Effector CD8-positive, alpha-beta T cell (primary cell): ENCODE measurements at regions not wholly inside any gene's neighbourhood (a gene's known extent, or its start where the extent isn't known, plus 50 kb on each side); places are given as distances from the start of the nearest gene placed in this dataset.
"Not testable (repeated sequence)": the region's sequence is repeated elsewhere in the genome, so short reads cannot be mapped to it uniquely, and the experiment has no call there.

Experiments used
- DNase-seq: peaks from one replicate; lab custom pipeline; 2025; lab: John Stamatoyannopoulos, UW

GRCh38 chr3:94596887-94597566 is 534.2 kb downstream of the NSUN3 start:
- DNase-seq = no peak

GRCh38 chr3:94607778-94608177 is 544.9 kb downstream of the NSUN3 start:
- DNase-seq = no peak

- DNase-seq = no peak
These were observed 547.0 kb downstream of the NSUN3 start for GRCh38 chr3:94609908-94610307.

- no peak for DNase-seq
These were observed 548.7 kb downstream of the NSUN3 start for GRCh38 chr3:94611596-94611995.

- DNase-seq = no peak
These were observed 549.8 kb downstream of the NSUN3 start for GRCh38 chr3:94612631-94613030.

GRCh38 chr3:94614192-94614591 is 551.3 kb downstream of the NSUN3 start:
- no peak for DNase-seq

- DNase-seq = no peak
These were observed 552.6 kb downstream of the NSUN3 start for GRCh38 chr3:94615275-94616065.

GRCh38 chr3:94616833-94617232 is 554.0 kb downstream of the NSUN3 start:
- DNase-seq = no peak

- no peak for DNase-seq
These were observed 554.5 kb downstream of the NSUN3 start for GRCh38 chr3:94617312-94617711.

GRCh38 chr3:94619643-94620042 is 556.8 kb downstream of the NSUN3 start:
- no peak for DNase-seq

GRCh38 chr3:94626573-94626972 is 563.7 kb downstream of the NSUN3 start:
- DNase-seq = no peak

- DNase-seq = no peak
These were observed 564.8 kb downstream of the NSUN3 start for GRCh38 chr3:94627689-94628088.

GRCh38 chr3:94643400-94643799 is 580.5 kb downstream of the NSUN3 start:
- no peak for DNase-seq

GRCh38 chr3:94645790-94646189 is 582.9 kb downstream of the NSUN3 start:
- no peak for DNase-seq

GRCh38 chr3:94647131-94647530 is 584.3 kb downstream of the NSUN3 start:
- no peak for DNase-seq

GRCh38 chr3:94648270-94649180 is 585.7 kb downstream of the NSUN3 start:
- not testable (repeated sequence) for DNase-seq

GRCh38 chr3:94654096-94654495 is 591.2 kb downstream of the NSUN3 start:
- no peak for DNase-seq

GRCh38 chr3:94665922-94666321 is 603.1 kb downstream of the NSUN3 start:
- DNase-seq = no peak

GRCh38 chr3:94671078-94671477 is 608.2 kb downstream of the NSUN3 start:
- DNase-seq = no peak

- DNase-seq = no peak
These were observed 611.0 kb downstream of the NSUN3 start for GRCh38 chr3:94673876-94674275.

GRCh38 chr3:94686208-94686607 is 623.3 kb downstream of the NSUN3 start:
- no peak for DNase-seq

GRCh38 chr3:94693997-94694640 is 631.3 kb downstream of the NSUN3 start:
- no peak for DNase-seq
